ENCODE measurements at regions not wholly inside any gene's neighbourhood (a gene's known extent, or its start where the extent isn't known, plus 50 kb on each side); places are given as distances from the start of the nearest gene placed in this dataset.

GRCh38 chr15:99845009-99845408 lies 111.8 kb upstream of the LYSMD4 start:
- peaks cover 3% of the 10 kb centered on the region for H3K4me1 Mint-ChIP-seq (ENCODE audit: low read depth)
- intact Hi-C loops (cut with DNase I, micrococcal nuclease): no loop called here
- no peaks in the 10 kb centered on the region for H3K36me3 Mint-ChIP-seq (ENCODE audit: low read depth)
- no peak overlapping the region for H3K4me3 Mint-ChIP-seq
- H3K27me3 Mint-ChIP-seq: no peaks in the 10 kb centered on the region
- Histone ChIP-seq H3K4me3 (ENCODE audit: low read length) (no peak overlapping the region), H3K36me3 (ENCODE audit: insufficient read depth, low read length) (no peaks in the 10 kb centered on the region), H3K4me1 (ENCODE audit: insufficient read depth, low read length) (no peaks in the 10 kb centered on the region), H3K9me3 (ENCODE audit: control insufficient read depth in 1 of 2, insufficient read depth in 1 of 2, low read length in 2 of 2) (no peaks in the 10 kb centered on the region), H3K27ac (ENCODE audit: low read depth in 1 of 2, low read length in 2 of 2) (no peak overlapping the region), H3K27me3 (ENCODE audit: control insufficient read depth in 1 of 2, insufficient read depth in 2 of 2, low read length in 2 of 2) (no peaks in the 10 kb centered on the region)
- TF ChIP-seq CTCF (IDR thresholded peaks at IDR 0.05): no peak
- DNase-seq (no peak), ATAC-seq (ENCODE audit: poor library complexity) (no peak)
- CTCF ChIA-PET: no interaction called here
- POLR2A ChIA-PET: interaction anchor here (0.6 kb wide), 1 partner anchor 66 kb away, joined by 3 read pairs; no protein-coding TSS in a partner anchor
- H3K27ac Mint-ChIP-seq: no peak overlapping the region
- no peaks in the 10 kb centered on the region for H3K9me3 Mint-ChIP-seq

GRCh38 chr15:99844150-99844549 lies 110.9 kb upstream of the LYSMD4 start:
- Histone ChIP-seq H3K4me3 (ENCODE audit: low read length) (no peak overlapping the region), H3K36me3 (ENCODE audit: insufficient read depth, low read length) (no peaks in the 10 kb centered on the region), H3K27ac (ENCODE audit: low read depth in 1 of 2, low read length in 2 of 2) (no peak overlapping the region), H3K27me3 (ENCODE audit: control insufficient read depth in 1 of 2, insufficient read depth in 2 of 2, low read length in 2 of 2) (no peaks in the 10 kb centered on the region), H3K9me3 (ENCODE audit: control insufficient read depth in 1 of 2, insufficient read depth in 1 of 2, low read length in 2 of 2) (no peaks in the 10 kb centered on the region), H3K4me1 (ENCODE audit: insufficient read depth, low read length) (no peaks in the 10 kb centered on the region)
- H3K27me3 Mint-ChIP-seq: no peaks in the 10 kb centered on the region
- ATAC-seq (ENCODE audit: poor library complexity): no peak
- H3K36me3 Mint-ChIP-seq (ENCODE audit: low read depth): no peaks in the 10 kb centered on the region
- POLR2A ChIA-PET: no interaction called here
- intact Hi-C loops (cut with DNase I, micrococcal nuclease): no loop called here
- H3K4me3 Mint-ChIP-seq: no peak overlapping the region
- no peak for DNase-seq
- CTCF ChIA-PET: no interaction called here
- no peak for TF ChIP-seq CTCF (IDR thresholded peaks at IDR 0.05)
- no peaks in the 10 kb centered on the region for H3K9me3 Mint-ChIP-seq
- no peak overlapping the region for H3K27ac Mint-ChIP-seq
- H3K4me1 Mint-ChIP-seq (ENCODE audit: low read depth): peaks cover 3% of the 10 kb centered on the region

- Histone ChIP-seq H3K4me3 (ENCODE audit: low read length) (no peak overlapping the region), H3K27me3 (ENCODE audit: control insufficient read depth in 1 of 2, insufficient read depth in 2 of 2, low read length in 2 of 2) (no peaks in the 10 kb centered on the region), H3K27ac (ENCODE audit: low read depth in 1 of 2, low read length in 2 of 2) (no peak overlapping the region), H3K4me1 (ENCODE audit: insufficient read depth, low read length) (no peaks in the 10 kb centered on the region), H3K36me3 (ENCODE audit: insufficient read depth, low read length) (no peaks in the 10 kb centered on the region), H3K9me3 (ENCODE audit: control insufficient read depth in 1 of 2, insufficient read depth in 1 of 2, low read length in 2 of 2) (no peaks in the 10 kb centered on the region)
- no peak for DNase-seq
- intact Hi-C loops (cut with DNase I, micrococcal nuclease): no loop called here
- Mint-ChIP-seq H3K4me3 (no peak overlapping the region), H3K4me1 (ENCODE audit: low read depth) (peaks cover 3% of the 10 kb centered on the region), H3K9me3 (no peaks in the 10 kb centered on the region), H3K27me3 (no peaks in the 10 kb centered on the region), H3K36me3 (ENCODE audit: low read depth) (peaks cover 8% of the 10 kb centered on the region), H3K27ac (no peak overlapping the region)
- ChIA-PET POLR2A (no interaction called here), CTCF (no interaction called here)
- no peak for TF ChIP-seq CTCF (IDR thresholded peaks at IDR 0.05)
- ATAC-seq (ENCODE audit: poor library complexity): no peak
Measured at GRCh38 chr15:99842071-99842470, 108.8 kb upstream of the LYSMD4 start.
